ENCODE measurements at regions not wholly inside any gene's neighbourhood (a gene's known extent, or its start where the extent isn't known, plus 50 kb on each side); places are given as distances from the start of the nearest gene placed in this dataset.

- Histone ChIP-seq H3K4me2 (ENCODE audit: low read depth, low read length) (no peak overlapping the region), H3K4me1 (ENCODE audit: low read length) (no peaks in the 10 kb centered on the region), H3F3A (ENCODE audit: insufficient read depth, low read length) (no peaks in the 10 kb centered on the region), H4K20me1 (ENCODE audit: insufficient read depth, low read length) (no peaks in the 10 kb centered on the region), H3K9me3 (replicated peaks; ENCODE audit: insufficient read depth, low read length) (no peaks in the 10 kb centered on the region), H3K27me3 (replicated peaks; ENCODE audit: insufficient read depth, low read length) (peaks cover 92% of the 10 kb centered on the region), H3K9me2 (replicated peaks; ENCODE audit: insufficient read depth, low read length) (no peaks in the 10 kb centered on the region), H3K4me3 (ENCODE audit: low read length) (no peak overlapping the region), H2AFZ (ENCODE audit: low read length) (no peak overlapping the region), H3K36me3 (replicated peaks; ENCODE audit: insufficient read depth, low read length) (no peaks in the 10 kb centered on the region), H3K79me2 (ENCODE audit: low read length) (no peaks in the 10 kb centered on the region), H3K9ac (ENCODE audit: low read length) (no peak overlapping the region), H3K27ac (ENCODE audit: low read length) (no peak overlapping the region)
- TF ChIP-seq CTCF (IDR thresholded peaks at IDR 0.05; ENCODE audit: low read length), result no peak
- TF ChIP-seq EZH2 (optimal IDR thresholded peaks at IDR 0.05; ENCODE audit: low read depth, low read length), result no peak
- TF ChIP-seq EZH2phosphoT487 (IDR thresholded peaks at IDR 0.05; ENCODE audit: low read length), result no peak
- DNase-seq, result no peak
Observed at GRCh38 chr1:37257646-37258045, 216.7 kb upstream of the ZC3H12A start.

GRCh38 chr1:37258068-37258467 lies 216.3 kb upstream of the ZC3H12A start:
- no peaks in the 10 kb centered on the region for H3K79me2 ChIP-seq (ENCODE audit: low read length)
- H3K4me2 ChIP-seq (ENCODE audit: low read depth, low read length), result no peak overlapping the region
- no peaks in the 10 kb centered on the region for H3K36me3 ChIP-seq (replicated peaks; ENCODE audit: insufficient read depth, low read length)
- H3K4me3 ChIP-seq (ENCODE audit: low read length), result no peak overlapping the region
- no peak overlapping the region for H3K9ac ChIP-seq (ENCODE audit: low read length)
- no peaks in the 10 kb centered on the region for H3F3A ChIP-seq (ENCODE audit: insufficient read depth, low read length)
- DNase-seq, result no peak
- no peak for TF ChIP-seq EZH2phosphoT487 (IDR thresholded peaks at IDR 0.05; ENCODE audit: low read length)
- TF ChIP-seq EZH2 (optimal IDR thresholded peaks at IDR 0.05; ENCODE audit: low read depth, low read length), result no peak
- TF ChIP-seq CTCF (IDR thresholded peaks at IDR 0.05; ENCODE audit: low read length), result no peak
- H3K4me1 ChIP-seq (ENCODE audit: low read length), result no peaks in the 10 kb centered on the region
- H3K27me3 ChIP-seq (replicated peaks; ENCODE audit: insufficient read depth, low read length), result peaks cover 92% of the 10 kb centered on the region
- no peaks in the 10 kb centered on the region for H3K9me2 ChIP-seq (replicated peaks; ENCODE audit: insufficient read depth, low read length)
- H2AFZ ChIP-seq (ENCODE audit: low read length), result no peak overlapping the region
- no peaks in the 10 kb centered on the region for H3K9me3 ChIP-seq (replicated peaks; ENCODE audit: insufficient read depth, low read length)
- no peak overlapping the region for H3K27ac ChIP-seq (ENCODE audit: low read length)
- H4K20me1 ChIP-seq (ENCODE audit: insufficient read depth, low read length), result no peaks in the 10 kb centered on the region

GRCh38 chr1:37259019-37259418 lies 215.4 kb upstream of the ZC3H12A start:
- Histone ChIP-seq H3K4me1 (ENCODE audit: low read length) (no peaks in the 10 kb centered on the region), H4K20me1 (ENCODE audit: insufficient read depth, low read length) (no peaks in the 10 kb centered on the region), H3K27me3 (replicated peaks; ENCODE audit: insufficient read depth, low read length) (peaks cover 90% of the 10 kb centered on the region), H3K4me2 (ENCODE audit: low read depth, low read length) (no peak overlapping the region), H3K9ac (ENCODE audit: low read length) (no peak overlapping the region), H3K9me2 (replicated peaks; ENCODE audit: insufficient read depth, low read length) (no peaks in the 10 kb centered on the region), H3K9me3 (replicated peaks; ENCODE audit: insufficient read depth, low read length) (no peaks in the 10 kb centered on the region), H3K36me3 (replicated peaks; ENCODE audit: insufficient read depth, low read length) (no peaks in the 10 kb centered on the region), H3F3A (ENCODE audit: insufficient read depth, low read length) (no peaks in the 10 kb centered on the region), H3K27ac (ENCODE audit: low read length) (no peak overlapping the region), H3K79me2 (ENCODE audit: low read length) (no peaks in the 10 kb centered on the region), H2AFZ (ENCODE audit: low read length) (no peak overlapping the region), H3K4me3 (ENCODE audit: low read length) (no peak overlapping the region)
- no peak for DNase-seq
- no peak for TF ChIP-seq CTCF (IDR thresholded peaks at IDR 0.05; ENCODE audit: low read length)
- no peak for TF ChIP-seq EZH2phosphoT487 (IDR thresholded peaks at IDR 0.05; ENCODE audit: low read length)
- TF ChIP-seq EZH2 (optimal IDR thresholded peaks at IDR 0.05; ENCODE audit: low read depth, low read length), result no peak

Data from MM.1S (cell line).